Common myeloid progenitor, CD34-positive (primary cell): ENCODE measurements at regions not wholly inside any gene's neighbourhood (a gene's known extent, or its start where the extent isn't known, plus 50 kb on each side); places are given as distances from the start of the nearest gene placed in this dataset.
"Not testable (repeated sequence)": the region's sequence is repeated elsewhere in the genome, so short reads cannot be mapped to it uniquely, and the experiment has no call there.

Experiments
- CTCF ChIA-PET: fragments of 350-600 bp; sonication (Branson Sonifier 250); formaldehyde crosslinking; loops from one replicate; lab custom pipeline; 2021; ENCODE audit warnings: antibody characterized with exemption; lab: Charles Lee
- POLR2A ChIA-PET: fragments of 350-600 bp; sonication (Branson Sonifier 250); formaldehyde crosslinking; loops from one replicate; lab custom pipeline; 2021; ENCODE audit warnings: antibody characterized with exemption; lab: Charles Lee
- DNase-seq, 3 donors: peaks; one replicate each; pipeline versions ENCODE4 v3.0.0 to v3.0.0-alpha.2; 2013
- H3K27ac ChIP-seq, 2 experiments: 1 replicate in 1 of 2; 2 replicates in 1 of 2; pipeline ENCODE4 v1.7.0; 2013; ENCODE audit warnings: inconsistent platforms in 2 of 2, low read length in 2 of 2, mild to moderate bottlenecking in 2 of 2, low read depth in 1 of 2, moderate library complexity in 1 of 2; ENCODE audit not compliant: severe bottlenecking in 2 of 2, insufficient read depth in 1 of 2, poor library complexity in 1 of 2
- H3K27me3 ChIP-seq, 5 experiments: replicated peaks in 2 of 5; 1 replicate in 3 of 5; 2 replicates in 2 of 5; pipeline versions ENCODE4 v1.6.1 to v1.7.0; 2013; ENCODE audit warnings: low read length in 4 of 5, mild to moderate bottlenecking in 2 of 5, moderate library complexity in 2 of 5, inconsistent platforms in 1 of 5; ENCODE audit not compliant: insufficient read depth in 5 of 5, control insufficient read depth in 4 of 5
- H3K36me3 ChIP-seq, 4 experiments: 1 replicate in 2 of 4; 2 replicates in 2 of 4; pipeline versions ENCODE4 v1.6.1 to v1.7.0; 2013; ENCODE audit warnings: low read length in 3 of 4, control low read depth in 1 of 4, mild to moderate bottlenecking in 1 of 4; ENCODE audit not compliant: control insufficient read depth in 4 of 4, insufficient read depth in 4 of 4
- H3K4me1 ChIP-seq, 4 experiments: 1 replicate in 3 of 4; 2 replicates in 1 of 4; pipeline versions ENCODE4 v1.6.1 to v1.7.1; 2013; ENCODE audit warnings: low read length in 3 of 4, mild to moderate bottlenecking in 3 of 4, control low read depth in 1 of 4, inconsistent platforms in 1 of 4, moderate library complexity in 1 of 4; ENCODE audit not compliant: control insufficient read depth in 4 of 4, insufficient read depth in 4 of 4; ENCODE audit errors: control extremely low read depth in 1 of 4
- H3K4me3 ChIP-seq, 7 experiments: 1 replicate in 4 of 7; 2 replicates in 3 of 7; pipeline versions ENCODE4 v1.5.1 to v1.7.0; 2013; ENCODE audit warnings: mild to moderate bottlenecking in 7 of 7, low read length in 6 of 7, moderate library complexity in 6 of 7, inconsistent platforms in 2 of 7, low read depth in 2 of 7, control low read depth in 1 of 7; ENCODE audit not compliant: insufficient read depth in 4 of 7, control insufficient read depth in 1 of 7; ENCODE audit errors: extremely low read depth in 1 of 7
- H3K9me3 ChIP-seq, 5 experiments: 1 replicate in 4 of 5; 2 replicates in 1 of 5; pipeline versions ENCODE4 v1.6.1 to v1.7.1; 2013; ENCODE audit warnings: low read length in 4 of 5, mild to moderate bottlenecking in 2 of 5, inconsistent platforms in 1 of 5, low read depth in 1 of 5, moderate library complexity in 1 of 5; ENCODE audit not compliant: control insufficient read depth in 4 of 5, insufficient read depth in 2 of 5; ENCODE audit errors: control extremely low read depth in 1 of 5
- WGBS: methylation state at CpG from one replicate; pipeline ENCODE4 v1.1.5; 2013; ENCODE audit not compliant: insufficient coverage; 5-methylcytosine and 5-hydroxymethylcytosine counted together

DNA sequence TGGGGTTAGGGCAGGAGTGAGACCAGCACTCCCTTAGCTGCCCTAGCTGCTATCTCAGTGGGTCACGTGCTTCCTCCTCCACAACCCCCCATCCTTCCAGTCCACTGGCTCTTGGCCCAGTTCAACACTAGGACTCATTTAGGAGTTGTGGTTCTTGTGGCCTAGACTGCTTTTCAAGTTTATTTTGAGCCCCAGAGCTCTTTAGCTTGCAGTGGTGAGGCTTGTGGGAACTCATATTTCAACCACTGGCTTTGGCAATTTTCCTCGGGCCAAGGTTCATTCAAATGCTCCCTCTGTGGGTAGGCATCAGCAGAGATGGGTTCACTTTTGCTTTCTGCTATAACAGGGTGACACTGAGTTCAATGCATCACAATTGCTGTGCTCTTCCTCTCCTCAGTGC, 436.2 kb upstream of the SLITRK5 start:
- no peak overlapping the region for H3K27ac ChIP-seq
- 20% methylated on average over 1 of the region's 2 CpGs for WGBS
- peaks cover 0 to 2% (median 0%) of the 10 kb centered on the region in 5 experiments for H3K9me3 ChIP-seq
- no peak overlapping the region for H3K4me3 ChIP-seq
- peak; percentile 34 to 83 (median 74) for DNase-seq
- ChIA-PET CTCF (interaction anchor here (1.2 to 2.9 kb wide), 2 partner anchors 39 to 107 kb away, joined by 4 to 8 read pairs; no protein-coding TSS in a partner anchor), POLR2A (no interaction called here)
- no peaks in the 10 kb centered on the region for H3K36me3 ChIP-seq
- peaks cover 0 to 13% (median 9%) of the 10 kb centered on the region in 4 experiments for H3K4me1 ChIP-seq
- no peaks in the 10 kb centered on the region for H3K27me3 ChIP-seq

DNA sequence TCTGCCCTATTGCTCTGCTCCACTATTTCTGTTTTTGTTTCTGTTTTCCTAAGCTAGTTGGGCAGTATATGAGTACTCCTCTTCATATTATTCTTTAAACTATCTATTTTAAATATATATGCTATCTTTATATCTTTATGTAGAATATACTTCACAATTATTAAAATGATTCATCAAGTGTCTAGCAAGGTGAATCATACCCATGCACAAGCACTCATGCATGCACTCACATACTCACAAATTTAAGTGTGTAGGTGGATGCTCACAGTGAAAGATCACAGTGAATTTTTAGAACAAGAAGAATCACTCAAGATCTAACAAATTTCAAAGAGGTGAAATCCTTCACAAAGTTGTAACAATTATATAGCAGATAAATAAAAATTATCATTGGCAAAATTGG, 435.6 kb upstream of the SLITRK5 start:
- no peaks in the 10 kb centered on the region for H3K36me3 ChIP-seq
- ChIA-PET CTCF (interaction anchor here (1.2 to 2.9 kb wide), 2 partner anchors 39 to 108 kb away, joined by 4 to 8 read pairs; no protein-coding TSS in a partner anchor), POLR2A (no interaction called here)
- no peaks in the 10 kb centered on the region for H3K27me3 ChIP-seq
- no peak overlapping the region for H3K4me3 ChIP-seq
- H3K4me1 ChIP-seq: peaks cover 0 to 13% (median 9%) of the 10 kb centered on the region in 4 experiments
- no peak for DNase-seq
- no peak overlapping the region for H3K27ac ChIP-seq
- peaks cover 0 to 2% (median 0%) of the 10 kb centered on the region in 5 experiments for H3K9me3 ChIP-seq

DNA sequence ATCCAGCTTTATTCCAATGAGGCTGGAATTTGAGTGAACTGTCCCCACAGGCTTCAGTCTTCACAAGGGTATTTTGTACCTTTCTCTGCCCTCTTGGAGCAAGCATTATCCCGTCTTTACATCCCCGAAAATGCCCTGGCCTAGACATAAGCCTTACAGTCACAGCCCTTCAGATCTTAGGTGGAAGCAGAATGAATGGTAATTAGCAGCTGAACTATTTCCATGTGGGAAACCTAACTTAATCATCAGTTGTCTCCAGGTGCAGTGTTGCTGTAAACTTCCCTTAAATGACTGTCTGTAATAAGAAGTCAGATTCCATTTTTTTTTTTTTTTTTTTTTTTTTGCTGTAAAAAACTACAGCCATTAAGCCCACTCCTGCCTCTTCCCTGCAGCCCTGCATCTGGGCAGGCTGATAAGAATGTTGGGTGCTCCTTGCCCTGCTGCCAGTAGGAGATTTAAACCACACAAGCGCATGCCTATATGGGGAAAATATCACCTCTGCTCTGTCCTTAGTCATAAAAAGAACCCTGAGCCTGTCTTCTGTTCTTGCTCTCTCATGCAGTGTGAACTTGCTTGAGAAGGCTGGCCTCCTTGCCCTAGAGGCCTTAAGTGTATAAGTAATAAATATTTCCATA, 426.8 kb upstream of the SLITRK5 start:
- Histone ChIP-seq H3K9me3 (no peaks in the 10 kb centered on the region), H3K4me3 (no peak overlapping the region), H3K27me3 (no peaks in the 10 kb centered on the region), H3K27ac (peak overlapping the region; percentile 23 to 69), H3K36me3 (no peaks in the 10 kb centered on the region), H3K4me1 (peaks cover 0 to 12% (median 8%) of the 10 kb centered on the region in 4 experiments)
- ChIA-PET POLR2A (no interaction called here), CTCF (interaction anchor here (1.3 kb wide), 1 partner anchor 30 kb away, joined by 3 read pairs; no protein-coding TSS in a partner anchor)
- no CpG with 5 or more reads among the region's 3 CpGs for WGBS
- DNase-seq: peak; percentile 84 to 96 (median 93)

DNA sequence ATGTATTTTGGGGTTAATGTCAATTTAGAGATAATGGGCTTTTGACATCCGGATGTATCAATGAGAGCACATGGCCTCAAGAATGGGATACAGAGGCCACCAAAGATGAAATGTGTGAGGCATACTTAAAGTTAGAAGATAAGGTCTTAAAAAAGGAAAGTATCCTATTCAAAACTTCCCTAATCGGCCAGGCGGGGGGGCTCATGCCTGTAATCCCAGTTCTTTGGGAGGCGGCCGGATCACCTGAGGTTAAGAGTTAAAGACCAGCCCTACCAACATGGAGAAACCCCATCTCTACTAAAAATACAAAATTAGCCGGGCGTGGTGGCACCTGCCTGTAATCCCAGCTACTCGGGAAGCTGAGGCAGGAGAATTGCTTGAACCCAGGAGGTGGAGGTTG, 421.3 kb upstream of the SLITRK5 start:
- H3K9me3 ChIP-seq, CTCF ChIA-PET, H3K27ac ChIP-seq, POLR2A ChIA-PET, H3K27me3 ChIP-seq, DNase-seq, H3K4me1 ChIP-seq, H3K36me3 ChIP-seq, H3K4me3 ChIP-seq: not testable (repeated sequence)
- 100% methylated on average over 1 of the region's 8 CpGs for WGBS

DNA sequence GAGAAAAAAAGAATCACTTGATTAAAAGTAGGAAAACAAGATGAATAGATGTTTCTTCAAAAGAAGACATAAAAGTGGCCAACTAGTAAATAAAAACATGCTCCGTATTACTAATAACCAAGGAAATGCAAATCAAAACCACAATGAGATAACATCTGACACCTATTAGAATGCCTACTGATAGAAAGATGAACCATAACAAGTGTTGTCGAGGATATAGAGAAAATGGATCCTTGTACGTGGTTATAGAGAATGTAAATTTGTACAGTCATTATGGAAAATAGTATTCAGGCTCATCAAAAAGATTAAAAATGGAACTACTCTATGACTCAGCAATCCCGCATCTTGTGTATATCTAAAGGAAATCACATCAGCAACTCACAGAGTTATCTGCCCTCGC, 415.8 kb upstream of the SLITRK5 start:
- H3K27ac ChIP-seq: no peak overlapping the region
- H3K36me3 ChIP-seq: no peaks in the 10 kb centered on the region
- peaks cover 0 to 8% (median 0%) of the 10 kb centered on the region in 5 experiments for H3K9me3 ChIP-seq
- DNase-seq: no peak
- no peaks in the 10 kb centered on the region for H3K4me1 ChIP-seq
- H3K4me3 ChIP-seq: no peak overlapping the region
- WGBS: 94% methylated on average over 2 of the region's 5 CpGs
- POLR2A ChIA-PET: no interaction called here
- CTCF ChIA-PET: no interaction called here
- H3K27me3 ChIP-seq: no peaks in the 10 kb centered on the region

DNA sequence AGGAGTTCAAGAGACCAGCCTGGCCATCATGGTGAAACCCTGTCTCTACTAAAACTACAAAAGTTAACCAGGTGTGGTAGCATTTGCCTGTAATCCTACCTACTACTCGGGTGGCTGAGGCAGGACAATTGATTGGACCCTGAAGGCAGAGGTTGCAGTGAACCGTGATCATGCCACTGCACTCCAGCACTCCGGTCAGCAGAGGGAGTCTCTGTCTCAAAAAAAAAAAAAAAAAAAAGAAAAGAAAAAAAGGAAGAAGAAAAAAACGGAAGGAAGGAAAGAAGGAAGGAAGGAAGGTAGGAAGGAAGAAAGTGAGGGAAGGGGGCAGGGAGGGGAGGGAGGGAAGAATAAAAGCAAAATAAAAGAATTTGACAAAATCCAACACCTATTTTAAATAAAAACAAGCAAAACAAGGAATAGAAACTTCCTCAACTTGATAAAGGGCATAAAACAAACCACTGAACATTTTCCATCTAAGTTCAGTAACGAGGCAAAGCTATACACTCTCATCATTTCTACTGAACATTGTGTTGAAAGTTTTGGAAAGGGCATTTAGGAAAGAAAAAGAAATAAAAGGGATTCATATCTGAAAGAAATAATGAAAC, 411.6 kb upstream of the SLITRK5 start:
- no peak for DNase-seq
- POLR2A ChIA-PET: no interaction called here
- Histone ChIP-seq H3K27me3 (no peaks in the 10 kb centered on the region), H3K27ac (no peak overlapping the region), H3K9me3 (peaks cover 0 to 8% (median 0%) of the 10 kb centered on the region in 5 experiments), H3K36me3 (no peaks in the 10 kb centered on the region), H3K4me3 (no peak overlapping the region), H3K4me1 (peaks cover 0 to 3% (median 0%) of the 10 kb centered on the region in 4 experiments)
- WGBS: 72% methylated on average over 2 of the region's 5 CpGs
- CTCF ChIA-PET: no interaction called here

DNA sequence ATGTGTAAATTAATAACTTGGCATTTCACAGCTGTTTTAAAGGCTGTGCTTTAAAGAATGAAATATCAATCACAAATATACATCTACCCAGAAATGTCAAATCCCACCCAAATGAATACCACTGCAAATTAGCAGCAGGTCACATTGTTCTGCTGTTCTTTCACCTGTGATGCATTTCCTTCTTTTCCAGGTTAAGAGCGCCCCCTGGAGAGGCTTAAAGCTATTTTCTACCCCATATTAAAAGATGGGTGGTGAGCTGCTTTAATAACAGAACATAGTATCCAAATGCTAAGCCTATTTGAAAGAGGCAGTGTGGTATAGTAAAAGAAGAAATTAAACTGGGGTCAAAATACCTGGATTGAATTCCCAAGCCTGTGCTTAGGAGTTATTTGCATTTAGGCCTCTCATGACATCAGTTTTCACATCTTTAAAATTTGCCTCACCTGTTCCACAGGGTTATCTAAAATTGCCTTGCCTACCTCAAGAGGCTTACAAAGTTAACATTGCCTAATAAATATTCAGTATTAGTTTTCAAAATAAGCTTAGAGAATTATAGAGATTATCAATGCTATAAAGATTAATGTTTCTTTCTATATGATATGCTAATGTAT, 396.9 kb upstream of the SLITRK5 start:
- peak; percentile 71 to 85 (median 76) for DNase-seq
- no peaks in the 10 kb centered on the region for H3K27me3 ChIP-seq
- ChIA-PET CTCF (interaction anchor here (0.7 to 4.4 kb wide), 25 partner anchors 9 to 416 kb away, joined by 3 to 54 read pairs (median 4); no protein-coding TSS in a partner anchor), POLR2A (interaction anchor here (0.6 kb wide), 1 partner anchor 933 kb away, joined by 5 read pairs; no protein-coding TSS in a partner anchor)
- no peaks in the 10 kb centered on the region for H3K9me3 ChIP-seq
- no peak overlapping the region for H3K4me3 ChIP-seq
- no peak overlapping the region for H3K27ac ChIP-seq
- no CpG with 5 or more reads among the region's 1 CpG for WGBS
- no peaks in the 10 kb centered on the region for H3K36me3 ChIP-seq
- peaks cover 0 to 5% (median 0%) of the 10 kb centered on the region in 4 experiments for H3K4me1 ChIP-seq
